SK-MEL-5 (cell line): ENCODE measurements at regions not wholly inside any gene's neighbourhood (a gene's known extent, or its start where the extent isn't known, plus 50 kb on each side); places are given as distances from the start of the nearest gene placed in this dataset.
"Not testable (repeated sequence)": the region's sequence is repeated elsewhere in the genome, so short reads cannot be mapped to it uniquely, and the experiment has no call there.

Experiments
- DNase-seq: peaks from one replicate; pipeline ENCODE4 v3.0.0-alpha.2; 2016; ENCODE audit warnings: low read depth, low spot score
- in situ Hi-C: cut with HindIII; loops from 2 replicates; pipeline ENCODE4 v1.10.0; 2016; ENCODE audit warnings: low sequenced_read_pairs, high pct_unique_total_duplicates, low pct_unique_long_range_greater_than_20kb

DNA sequence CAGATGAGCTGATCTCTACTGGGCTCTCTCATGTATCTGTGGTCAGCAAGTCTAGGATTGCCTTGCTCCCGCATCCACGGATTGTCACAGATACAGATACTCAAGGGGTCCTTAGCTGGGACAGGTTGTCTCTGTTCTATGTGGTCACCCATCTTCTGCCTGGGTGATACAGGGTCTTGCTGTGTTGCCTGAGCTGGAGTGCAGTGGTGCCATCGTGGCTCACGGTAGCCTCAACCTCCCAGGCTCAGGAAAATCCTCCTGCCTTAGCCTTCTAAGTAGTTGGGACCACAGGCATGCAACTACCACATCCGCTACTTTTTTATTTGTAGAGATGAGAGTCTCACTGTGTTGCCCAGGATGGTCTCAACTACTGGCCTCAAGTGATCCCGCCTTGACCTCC, 72.5 kb upstream of the ZNF217 start:
- in situ Hi-C loops = no loop called here
- no peak for DNase-seq

DNA sequence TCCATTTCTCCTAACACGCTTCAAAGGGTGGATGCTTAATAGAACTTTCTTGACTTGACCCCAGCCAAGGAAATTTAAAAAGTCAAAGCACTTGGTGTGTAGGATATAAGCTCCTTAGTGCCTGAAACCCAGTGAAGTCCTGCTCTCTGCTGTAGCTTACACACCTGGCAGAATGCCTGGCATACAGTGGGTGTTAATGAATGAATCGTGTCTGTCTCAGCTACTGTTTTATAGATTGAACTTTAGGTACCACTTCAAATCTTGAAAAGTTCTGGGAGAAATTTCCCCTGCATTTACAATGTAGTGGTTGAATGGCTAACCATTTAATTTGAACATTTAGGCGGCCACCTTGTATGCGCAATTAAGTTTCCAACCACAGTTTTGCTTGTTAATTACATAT, 70.5 kb upstream of the ZNF217 start:
- no peak for DNase-seq
- in situ Hi-C loops = no loop called here

DNA sequence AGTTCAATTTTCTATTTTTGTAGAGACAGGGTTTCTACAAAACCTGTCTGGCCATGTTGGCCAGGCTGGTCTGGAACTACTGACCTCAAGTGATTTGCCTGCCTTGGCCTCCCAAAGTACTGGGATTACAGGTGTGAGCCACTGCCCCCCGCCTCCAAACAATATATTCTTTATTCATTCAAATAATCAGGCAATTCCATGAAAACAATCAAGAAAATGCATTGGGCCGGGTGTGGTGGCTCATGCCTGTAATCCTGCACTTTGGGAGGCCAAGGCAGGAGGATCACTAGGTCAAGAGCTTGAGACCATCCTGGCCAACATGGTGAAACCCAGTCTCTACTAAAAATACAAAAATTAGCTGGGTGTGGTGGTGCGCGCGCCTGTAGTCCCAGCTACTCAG, 69.9 kb upstream of the ZNF217 start:
- in situ Hi-C loops, DNase-seq: not testable (repeated sequence)

DNA sequence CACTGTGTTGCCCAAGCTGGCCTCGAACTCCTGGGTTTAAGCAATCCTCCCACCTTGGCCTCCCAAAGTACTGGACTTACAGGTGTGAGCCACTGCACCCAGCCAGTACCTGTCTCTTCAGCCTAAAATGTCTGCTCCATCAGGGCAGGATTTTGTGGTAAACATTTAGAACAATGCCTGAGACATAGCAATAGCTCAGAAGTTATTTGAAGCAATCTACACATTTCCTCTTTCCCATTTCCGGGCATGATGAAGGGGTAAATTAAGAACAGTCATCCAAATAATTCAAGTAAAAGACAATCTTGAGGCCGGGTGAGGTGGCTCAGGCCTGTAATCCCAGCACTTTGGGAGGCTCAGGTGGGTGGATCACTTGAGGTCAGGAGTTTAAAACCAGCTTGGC, 69.0 kb upstream of the ZNF217 start:
- in situ Hi-C loops = no loop called here
- DNase-seq = no peak

DNA sequence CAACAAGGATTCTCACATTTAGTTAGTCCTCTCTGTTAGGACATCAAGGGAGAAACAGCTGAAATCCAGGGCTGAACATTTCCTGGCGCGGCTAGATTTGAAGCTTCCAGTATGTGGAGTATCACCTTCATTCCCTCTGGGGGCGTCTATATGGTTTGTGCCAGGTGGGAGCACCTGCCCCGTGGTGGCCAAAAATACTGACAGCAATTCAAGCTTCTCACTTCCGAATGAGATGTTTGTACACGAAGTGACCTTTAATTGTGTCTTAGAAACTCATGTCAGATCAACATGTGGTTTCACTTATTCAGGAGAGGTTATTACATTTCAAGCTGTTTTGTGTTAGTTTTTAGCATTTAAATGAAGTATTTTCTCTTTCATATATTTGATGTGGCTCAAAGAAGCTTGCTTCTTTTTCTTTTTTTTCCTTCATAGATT, 67.3 kb upstream of the ZNF217 start:
- in situ Hi-C loops = no loop called here
- no peak for DNase-seq

DNA sequence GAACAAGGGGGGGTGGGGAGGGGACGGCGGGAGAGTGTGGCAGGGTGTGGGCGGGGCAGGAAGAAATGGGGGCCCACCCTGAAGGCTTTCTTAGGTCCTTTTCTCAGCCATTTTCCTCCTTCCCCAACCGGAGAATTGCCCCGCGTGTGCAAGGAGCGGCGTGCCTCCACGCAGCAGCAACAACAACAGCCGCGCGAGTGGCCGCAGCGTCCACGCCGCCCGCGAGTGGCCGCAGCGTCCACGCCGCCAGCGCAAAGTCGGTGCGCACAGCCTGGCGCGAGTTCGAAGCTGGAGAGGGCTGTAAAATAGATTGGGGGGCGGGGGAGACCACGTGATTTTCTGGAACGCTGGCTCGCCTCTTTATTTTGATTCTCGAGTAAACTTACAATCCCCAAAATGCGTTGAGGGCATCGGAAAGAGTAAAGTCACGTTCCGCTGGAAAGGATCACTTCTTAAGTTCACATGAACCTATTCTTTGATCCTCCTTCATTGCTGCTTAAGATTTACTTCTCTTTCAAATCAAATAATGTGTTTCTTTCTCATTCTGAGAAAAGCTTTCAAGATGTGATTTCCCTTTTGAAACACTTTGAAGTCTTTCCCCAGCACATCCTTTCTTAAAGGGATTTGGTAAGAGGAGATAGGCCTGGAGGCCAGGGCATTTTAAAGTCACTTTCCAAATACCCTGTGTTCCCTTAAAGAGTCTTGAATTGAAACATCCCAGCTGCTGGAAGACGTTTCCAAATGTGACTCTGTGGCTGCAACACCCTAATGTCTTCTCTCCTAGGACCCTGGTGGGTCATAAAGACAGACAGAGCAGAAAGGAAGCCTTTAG, 66.7 kb upstream of the ZNF217 start:
- in situ Hi-C loops = no loop called here
- no peak for DNase-seq

DNA sequence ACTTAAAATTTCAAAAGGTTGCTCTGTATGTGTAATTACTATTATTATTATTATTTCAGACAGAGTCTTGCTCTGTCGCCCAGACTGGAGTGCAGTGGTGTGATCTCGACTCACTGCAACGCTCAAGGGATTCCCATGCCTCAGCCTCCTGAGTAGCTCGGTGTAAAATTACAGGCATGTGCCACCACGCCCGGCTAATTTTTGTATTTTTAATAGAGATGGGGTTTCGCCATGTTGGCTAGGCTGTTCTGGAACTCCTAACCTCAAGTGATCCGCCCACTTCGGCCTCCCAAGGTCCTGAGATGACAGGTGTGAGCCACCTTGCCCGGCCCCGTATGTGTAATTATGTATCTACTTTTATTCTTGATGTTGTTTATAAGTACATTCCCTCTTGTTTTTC, 65.3 kb upstream of the ZNF217 start:
- in situ Hi-C loops = no loop called here
- DNase-seq = no peak

DNA sequence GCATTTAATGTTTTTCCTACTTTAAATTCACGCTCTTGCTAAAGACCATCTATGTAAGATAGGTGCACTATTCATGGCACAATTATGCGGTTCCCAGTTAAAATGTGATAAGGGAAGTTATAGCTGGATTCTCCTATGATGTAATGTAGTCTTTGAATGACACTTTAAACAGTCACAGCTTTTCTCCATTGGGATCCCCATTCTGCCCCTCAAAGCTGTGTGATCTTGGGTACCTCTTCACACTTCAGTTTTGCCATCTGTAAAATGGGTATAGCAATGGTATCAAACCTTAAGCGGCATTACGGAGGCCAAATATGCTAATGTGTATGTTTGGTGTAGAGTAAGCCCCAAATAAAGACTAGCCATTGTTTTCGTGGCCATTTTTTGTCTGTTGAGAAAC, 64.7 kb upstream of the ZNF217 start:
- in situ Hi-C loops = no loop called here
- no peak for DNase-seq

DNA sequence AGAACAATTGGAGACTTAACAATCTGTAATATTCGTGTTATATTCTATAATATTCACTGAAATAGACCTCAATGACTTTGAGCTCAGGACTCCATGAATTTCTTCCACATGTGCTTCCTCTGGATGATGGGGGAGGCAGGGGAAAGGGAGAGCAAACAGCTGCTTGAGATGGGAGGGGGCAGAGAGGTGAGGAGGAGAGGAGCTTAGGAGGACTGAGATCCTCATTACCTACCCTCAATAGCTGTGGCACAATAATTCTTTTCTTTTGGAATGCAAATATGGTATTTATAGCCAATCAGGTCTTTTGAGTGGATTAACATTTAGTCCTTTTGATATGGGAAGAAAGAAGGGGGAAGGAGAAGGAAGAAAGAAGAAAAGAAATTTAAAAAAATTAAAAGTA, 64.1 kb upstream of the ZNF217 start:
- DNase-seq = no peak
- in situ Hi-C loops = no loop called here

DNA sequence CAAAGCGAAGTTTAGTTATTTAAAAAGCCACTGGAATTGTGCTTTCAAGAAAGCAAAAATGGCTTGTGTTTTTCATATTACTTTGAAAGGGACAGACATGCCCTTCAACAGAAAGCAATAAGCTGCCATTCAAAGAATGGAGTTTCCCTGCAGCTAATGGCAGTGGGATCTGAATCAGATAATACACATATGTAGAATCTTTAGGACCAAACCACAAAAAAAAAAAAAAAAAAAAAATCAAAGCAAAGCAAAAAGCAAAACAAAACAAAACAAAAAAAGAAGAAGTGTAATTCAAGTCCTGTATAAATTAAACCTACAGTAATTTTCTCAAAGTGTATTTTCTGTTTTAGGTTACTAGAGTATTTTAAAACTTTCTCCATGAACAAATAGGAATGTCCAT, 63.6 kb upstream of the ZNF217 start:
- no peak for DNase-seq
- in situ Hi-C loops = no loop called here

DNA sequence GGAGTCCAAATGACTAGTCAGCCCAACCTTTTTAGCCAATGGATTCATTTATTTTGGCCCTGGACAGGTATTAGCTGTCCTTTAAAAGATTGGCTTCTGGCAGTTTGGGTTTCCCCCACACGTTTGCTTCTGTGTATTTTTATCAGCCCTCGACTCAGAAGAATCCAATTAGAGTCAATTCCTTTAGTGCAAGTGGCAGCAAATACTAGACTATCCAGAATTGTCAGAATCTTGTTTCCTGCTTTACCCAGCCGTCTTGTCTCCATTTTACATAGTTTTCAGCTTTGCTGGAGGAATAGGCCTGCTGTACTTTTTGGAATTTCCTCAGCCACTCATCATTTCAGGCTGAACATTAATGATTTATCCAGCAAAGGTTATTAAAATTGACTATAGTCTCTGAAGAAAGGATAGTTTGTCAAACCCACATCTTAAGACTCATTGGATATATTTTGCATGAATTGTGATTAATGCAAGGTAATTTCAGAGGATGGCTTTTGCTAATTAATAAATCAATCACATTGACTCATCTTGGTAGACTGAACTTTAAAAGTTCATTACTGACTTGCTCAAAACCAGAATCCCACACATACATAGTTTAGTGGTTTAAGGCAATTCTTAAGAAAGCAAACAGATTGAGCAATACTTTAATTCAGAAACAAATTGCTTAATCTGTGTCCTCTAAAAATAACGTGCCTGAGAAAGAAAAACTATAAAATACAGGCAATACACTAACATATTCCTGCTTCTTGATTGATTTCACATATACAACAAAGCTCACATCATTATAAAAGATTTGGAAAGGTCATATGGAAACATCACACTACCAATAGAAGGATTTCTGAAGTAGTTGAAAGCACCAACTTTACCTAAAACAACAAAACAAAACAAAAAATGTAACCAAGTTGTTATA, 62.9 kb upstream of the ZNF217 start:
- no peak for DNase-seq
- in situ Hi-C loops = no loop called here

DNA sequence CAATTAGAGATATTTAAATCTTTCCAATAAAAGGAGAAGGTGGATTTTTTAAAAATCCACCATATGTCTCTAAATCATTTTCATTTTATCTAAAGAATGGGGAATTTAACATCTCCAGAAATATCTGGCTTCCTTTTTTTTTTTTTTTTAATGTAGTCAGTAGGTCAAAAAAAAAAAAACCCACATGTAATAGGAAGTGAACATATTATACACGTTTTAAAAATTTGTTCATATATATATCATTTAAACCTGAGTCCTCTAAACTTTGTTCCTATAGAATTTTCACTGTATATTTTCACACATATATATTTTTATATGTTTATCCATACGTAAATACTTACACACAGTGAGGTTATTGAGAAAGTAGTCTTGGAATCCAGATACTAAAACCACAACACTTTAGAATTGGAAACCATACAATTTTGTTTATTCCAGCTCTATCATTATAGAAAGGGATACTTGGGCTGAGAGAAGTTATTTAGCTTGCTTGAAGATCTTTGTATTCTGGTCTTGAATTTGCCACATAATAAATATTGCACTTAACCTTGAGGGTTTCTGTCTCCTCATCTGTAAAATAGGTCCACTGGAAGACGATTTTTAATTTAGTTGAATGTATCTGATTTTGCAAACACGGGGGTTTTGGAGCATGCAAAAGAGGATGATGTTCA, 62.1 kb upstream of the ZNF217 start:
- no peak for DNase-seq
- in situ Hi-C loops = no loop called here

DNA sequence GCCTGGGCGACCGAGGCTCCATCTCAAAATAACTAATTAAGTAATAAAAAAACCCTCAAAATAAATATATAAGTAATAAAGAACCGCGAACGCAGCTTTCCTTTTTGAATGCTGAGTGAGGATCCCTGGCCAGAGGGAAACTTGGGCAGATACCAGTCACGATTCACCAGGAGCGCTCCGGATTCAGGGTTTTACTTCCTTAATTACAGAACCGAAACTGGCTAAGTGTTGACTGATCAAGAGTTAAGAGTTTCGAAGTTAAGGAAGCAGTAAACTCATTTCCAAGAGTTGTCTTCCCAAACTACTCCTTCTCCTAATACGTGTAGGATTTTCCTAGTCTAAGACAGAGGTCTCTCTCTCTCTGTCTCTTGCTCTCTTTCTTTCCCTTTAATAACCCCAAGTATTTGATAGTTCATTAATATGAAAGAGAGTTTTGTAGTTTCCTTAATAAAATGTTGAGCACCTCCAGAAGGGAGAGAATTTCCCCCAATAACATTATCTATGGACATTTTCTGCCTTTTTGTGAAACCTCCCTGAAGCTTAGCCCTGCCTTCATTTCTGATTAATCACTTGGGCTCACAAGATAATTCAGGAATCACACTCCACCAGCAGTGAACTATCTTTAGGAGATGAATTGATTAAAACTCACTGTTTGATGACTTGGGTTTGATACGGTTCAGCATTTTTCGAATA, 61.4 kb upstream of the ZNF217 start:
- in situ Hi-C loops = no loop called here
- no peak for DNase-seq

DNA sequence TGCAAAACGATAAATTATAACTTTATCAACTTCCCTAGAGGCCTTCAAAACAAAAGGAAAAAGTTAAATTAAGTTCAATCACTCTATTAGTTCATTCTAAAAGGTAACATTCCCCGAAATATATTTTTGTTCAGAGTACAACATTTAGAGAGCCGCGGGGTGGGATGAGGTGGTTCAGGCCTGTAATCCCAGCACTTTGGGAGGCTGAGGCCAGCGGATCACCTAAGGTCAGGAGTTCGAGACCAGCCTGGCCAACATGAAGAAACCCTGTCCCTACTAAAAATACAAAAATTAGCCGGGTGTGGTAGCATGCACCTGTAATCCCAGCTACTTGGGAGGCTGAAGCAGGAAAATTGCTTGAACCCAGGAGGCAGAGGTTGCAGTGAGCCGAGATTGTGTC, 60.9 kb upstream of the ZNF217 start:
- in situ Hi-C loops, DNase-seq: not testable (repeated sequence)

DNA sequence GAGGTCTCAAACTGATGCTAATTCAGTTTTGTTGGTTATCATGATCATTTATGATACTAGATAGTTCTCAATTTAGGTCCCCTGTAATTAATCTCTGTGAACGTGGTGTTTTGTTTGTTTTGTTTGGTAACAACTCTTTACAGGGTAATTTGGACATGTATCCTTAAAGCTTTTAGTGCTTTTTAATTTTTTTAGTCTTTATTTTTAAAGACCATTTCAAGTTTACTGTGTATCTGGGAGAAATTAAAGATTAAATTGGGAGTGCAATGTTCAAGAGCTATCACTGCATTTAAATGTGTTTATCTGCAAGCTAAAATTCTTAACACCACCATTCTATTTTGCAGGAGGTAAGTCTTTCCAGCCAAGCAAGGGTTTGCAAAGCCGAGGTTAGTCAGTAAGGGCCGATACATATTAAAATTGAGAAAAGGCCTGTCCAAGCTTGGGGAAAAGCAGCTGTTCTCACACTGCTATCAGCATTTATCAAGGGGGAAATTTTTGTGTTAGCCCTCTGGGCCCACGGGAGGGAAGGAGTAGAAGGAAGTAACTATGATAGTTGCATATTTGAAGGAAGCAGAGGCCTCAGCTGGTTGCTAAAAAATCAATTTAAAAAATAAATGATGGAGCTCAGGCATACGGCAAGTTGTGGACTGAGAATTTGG, 59.3 kb upstream of the ZNF217 start:
- no peak for DNase-seq
- in situ Hi-C loops = no loop called here

DNA sequence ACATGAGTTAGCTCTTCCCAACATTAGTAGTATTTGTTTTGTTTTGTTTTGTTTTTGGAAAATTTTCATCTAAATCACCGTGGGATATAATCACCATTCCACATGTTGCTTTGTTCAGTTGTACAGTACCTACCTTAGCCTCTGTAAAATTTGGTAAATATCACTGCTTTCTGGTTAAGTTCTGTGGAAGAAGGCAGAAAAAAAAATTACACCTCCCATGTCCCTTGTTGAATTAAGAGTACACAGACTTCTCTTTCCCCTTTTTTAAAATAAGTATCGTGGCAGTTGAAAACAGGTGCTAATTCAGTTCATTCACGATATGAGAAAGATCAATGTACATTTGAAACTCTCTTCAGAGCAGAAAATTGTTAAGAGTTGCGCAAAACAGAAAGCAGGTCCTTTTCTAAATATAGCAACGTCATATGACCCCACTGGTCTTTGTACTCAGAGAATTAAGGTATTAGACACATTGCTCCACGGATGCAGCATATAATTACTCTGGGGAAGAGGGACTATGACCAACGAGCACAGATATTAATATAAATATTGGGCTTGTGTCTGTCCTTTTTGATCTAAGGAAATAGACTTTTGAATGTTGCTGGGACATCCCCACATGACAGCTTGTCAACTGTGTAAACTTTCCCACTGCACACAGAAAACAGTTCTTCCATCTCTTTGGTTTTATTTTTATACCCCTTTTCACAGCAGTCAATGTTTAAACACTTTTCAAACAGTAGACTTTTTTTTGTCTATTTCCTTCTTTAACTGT, 58.6 kb upstream of the ZNF217 start:
- no peak for DNase-seq
- in situ Hi-C loops = no loop called here

DNA sequence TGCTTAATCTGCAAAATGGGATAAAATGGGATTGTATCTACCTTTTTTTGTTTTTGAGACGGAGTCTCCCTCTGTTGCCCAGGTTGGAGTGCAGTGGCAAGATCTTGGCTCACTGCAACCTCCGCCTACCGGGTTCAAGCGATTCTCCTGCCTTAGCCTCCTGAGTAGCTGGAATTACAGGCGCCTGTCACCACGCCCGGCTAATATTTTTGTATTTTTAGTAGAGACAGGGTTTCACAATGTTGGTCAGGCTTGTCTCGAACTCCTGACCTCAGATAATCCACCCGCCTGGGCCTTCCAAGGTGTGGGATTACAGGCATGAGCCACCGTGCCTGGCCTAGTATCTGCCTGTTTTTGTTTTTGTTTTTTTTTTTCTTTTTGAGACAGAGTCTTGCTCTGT, 55.9 kb upstream of the ZNF217 start:
- in situ Hi-C loops, DNase-seq: not testable (repeated sequence)
